SIG-M5 treated with dmso at 0.1 percent for 504 hours (cell line): ENCODE measurements at regions not wholly inside any gene's neighbourhood (a gene's known extent, or its start where the extent isn't known, plus 50 kb on each side); places are given as distances from the start of the nearest gene placed in this dataset.

Source experiments
- DNase-seq: peaks from one replicate; lab custom pipeline; 2025; ENCODE audit not compliant: unreplicated experiment; lab: John Stamatoyannopoulos, UW

DNA sequence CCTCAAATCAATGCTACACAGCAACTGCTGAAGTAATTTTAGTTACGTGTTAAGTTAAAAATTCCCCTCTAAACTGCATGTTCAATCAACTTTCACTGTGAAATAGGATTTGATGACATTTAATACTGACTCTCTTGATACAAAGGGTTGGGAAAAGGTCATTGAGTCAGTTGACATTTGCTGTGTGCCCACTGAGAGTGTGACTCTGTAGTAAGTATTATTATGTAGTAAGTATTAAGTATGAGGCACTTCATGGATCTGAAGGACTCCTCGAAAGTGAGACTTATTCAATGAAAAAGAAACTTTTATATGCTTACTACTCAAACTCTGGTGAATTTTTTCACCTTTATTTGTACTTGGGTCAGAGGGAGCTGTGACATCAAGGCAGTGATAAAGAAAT is 83.1 kb upstream of the S1PR1 start:
- no peak for DNase-seq

DNA sequence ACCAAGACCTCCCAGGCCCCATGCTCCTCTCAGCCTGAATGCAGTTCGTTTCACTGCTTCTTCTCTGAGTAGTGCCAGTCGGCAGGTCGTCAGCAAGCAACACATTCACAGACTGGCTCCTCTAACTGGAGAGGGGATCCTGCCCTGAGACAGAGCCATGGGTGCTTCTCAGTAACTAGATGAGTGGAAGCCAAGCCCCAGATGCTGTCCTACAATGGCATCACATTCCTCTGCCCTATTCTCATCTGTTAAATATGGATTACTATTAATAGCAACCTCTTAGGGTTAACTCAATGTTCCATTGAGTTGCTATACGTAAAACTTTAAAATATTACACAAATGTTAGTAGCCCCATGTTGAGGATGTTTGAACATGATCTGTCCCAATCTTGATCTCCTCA is 84.2 kb upstream of the S1PR1 start:
- DNase-seq: no peak

DNA sequence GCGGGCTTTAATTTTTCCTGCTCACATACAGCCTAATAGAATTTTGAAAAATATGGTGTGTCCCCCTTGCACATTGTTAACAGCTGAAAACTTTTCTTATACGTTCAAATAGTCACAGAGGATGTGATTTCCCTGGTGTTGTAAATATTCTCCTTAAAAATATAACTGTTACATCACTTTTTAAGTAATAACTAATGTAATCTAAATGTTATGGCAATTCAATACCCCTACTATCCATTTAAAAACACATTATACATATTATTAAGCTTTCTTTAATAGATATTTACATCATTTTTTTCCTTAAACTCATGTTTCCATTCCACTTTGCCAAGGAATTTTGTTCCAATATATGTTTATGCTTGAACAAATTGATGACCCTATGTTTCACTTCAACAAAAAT is 85.5 kb upstream of the S1PR1 start:
- DNase-seq: no peak

DNA sequence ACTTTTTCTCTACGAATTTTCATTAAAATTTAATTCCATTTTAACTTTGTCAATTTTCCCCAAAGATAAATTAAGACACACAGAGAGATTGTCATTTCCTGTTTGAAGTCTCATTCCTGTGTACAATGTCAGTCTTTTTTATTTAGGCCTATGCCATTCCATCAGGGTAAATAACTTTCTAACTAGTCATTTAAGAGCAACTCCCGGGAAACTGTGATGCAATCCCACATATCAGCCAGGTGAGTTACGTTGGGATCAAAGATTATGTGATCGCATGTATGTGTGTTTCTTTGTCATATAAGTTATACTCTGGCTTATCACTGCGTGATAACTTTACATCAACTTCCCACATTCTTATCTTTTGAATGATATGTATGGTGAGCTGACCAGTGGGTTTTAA is 86.1 kb upstream of the S1PR1 start:
- DNase-seq: no peak

DNA sequence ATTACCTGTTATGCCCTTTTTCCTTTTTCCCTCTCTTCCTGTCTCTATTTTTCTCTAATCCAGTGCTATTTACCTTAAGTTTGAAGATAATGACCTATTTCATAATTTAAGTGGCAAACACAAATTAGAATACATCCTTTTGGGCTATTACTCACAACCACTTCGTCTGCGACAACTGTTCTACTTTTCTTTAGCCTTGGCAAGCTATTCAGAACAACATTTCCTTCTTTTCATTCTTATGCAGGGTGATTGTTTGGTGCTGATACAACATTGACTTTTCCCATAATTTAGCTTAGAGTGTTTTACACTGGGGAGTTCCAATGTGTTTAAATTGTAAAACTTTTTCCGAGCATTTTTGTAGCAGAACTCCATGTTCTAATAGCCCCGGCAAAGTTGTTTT is 86.6 kb upstream of the S1PR1 start:
- no peak for DNase-seq

DNA sequence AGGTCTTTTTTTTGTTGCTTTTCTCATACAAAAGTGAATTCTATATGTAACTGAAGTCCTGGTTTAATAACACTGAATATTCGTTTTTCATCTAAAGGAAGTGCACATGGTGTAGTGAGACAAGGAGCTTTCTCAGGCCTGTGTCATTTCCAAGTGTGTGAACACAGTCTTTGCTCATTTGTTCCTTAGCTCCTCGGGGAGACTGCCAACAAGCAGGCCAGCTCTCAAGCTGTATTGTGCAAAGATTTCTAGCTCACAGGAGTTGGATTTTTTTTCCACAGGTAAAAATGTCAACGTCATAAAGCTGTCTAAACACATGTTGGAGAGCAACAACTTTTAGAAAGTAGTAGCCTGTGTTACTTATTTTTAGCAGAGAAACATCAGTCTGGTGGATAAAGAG is 87.8 kb upstream of the S1PR1 start:
- DNase-seq: no peak

DNA sequence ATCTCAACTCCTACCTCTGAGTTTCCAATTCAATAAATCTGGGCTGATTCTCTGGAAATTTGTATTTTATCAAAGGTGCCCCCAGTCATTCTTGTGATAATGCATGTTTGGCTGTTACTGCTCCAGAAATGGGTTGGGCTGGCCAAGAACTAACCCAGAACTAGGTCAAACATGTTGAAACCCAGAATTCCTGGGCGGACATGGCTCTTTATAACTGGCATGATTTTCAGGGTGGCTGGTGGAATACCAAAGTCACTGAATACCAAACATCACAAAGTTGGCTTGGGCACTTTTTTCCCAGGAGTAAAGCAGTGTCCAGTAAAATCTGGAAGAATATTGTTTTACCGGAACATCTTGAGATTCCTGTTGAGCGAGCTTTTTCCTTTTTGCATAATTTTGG is 89.4 kb upstream of the S1PR1 start:
- no peak for DNase-seq

DNA sequence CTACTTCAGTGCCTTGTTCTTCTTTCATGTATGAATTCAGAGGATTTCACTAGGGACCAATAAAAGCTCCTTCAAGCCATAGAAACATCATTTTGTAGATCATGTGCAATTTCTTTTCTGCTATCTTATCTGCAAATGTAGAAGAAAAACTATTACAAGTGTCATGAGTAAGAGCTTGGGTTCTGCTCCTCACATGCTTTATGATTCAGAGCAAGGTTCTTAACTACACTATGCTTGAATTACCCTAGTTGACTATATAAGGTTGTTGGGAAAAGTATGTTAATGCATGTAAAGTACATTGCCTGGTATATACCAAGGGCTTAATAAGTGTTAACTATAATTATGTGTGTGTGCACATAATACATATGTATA is 91.4 kb upstream of the S1PR1 start:
- DNase-seq: no peak

DNA sequence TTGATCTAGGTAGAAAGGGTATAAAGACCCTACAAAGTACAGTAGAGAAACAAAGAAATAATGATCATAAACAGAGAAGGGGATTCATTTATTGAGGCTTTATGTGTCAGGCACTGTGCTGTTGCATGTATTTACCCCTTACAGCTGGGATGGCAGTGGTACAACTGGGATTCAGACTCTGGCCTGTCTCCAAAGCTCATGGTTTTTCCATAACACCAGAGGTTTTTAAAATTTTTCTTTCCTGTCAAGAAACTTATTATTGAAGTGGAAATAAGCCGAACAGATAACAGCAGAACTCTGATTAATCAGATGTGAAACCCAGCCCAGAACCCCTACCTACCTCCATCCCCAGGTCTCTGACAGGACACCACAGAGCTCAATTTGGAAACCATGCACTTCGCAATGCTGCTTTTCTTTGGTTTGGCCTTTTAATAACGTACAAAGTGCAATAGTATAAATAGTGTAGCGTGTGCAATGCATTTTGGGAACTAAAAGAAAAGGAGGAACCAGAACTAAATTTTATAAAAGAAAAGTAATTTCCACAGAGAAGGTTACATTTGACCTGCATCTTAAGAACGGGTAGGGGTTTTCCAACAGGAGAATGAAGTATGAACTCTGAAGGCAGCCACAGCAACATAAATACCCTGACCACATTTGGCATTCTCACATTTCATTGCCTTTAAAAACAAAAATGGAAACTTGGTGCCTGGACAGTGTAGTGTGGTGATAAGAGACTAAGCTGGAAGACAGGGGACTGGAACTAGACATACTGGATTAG is 92.0 kb upstream of the S1PR1 start:
- no peak for DNase-seq

DNA sequence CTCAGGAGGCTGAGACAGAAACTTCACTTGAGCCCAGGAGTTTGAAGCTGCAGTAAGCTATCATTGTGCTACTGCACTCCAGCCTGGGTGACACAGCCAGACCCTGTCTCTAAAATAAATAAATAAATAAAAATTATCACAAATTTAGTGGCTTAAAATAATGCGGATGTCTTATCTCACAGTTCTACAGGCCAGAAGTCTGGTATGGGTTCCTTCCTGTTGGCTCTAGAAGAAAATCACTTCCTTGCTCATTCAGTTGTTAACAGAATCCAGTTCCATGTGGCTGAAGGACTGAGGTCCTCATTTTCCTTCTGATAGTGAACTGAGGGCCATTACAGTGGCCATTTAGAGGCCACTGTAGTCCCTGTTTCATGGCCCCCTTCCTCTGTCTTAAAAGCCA is 94.6 kb upstream of the S1PR1 start:
- DNase-seq: no peak

DNA sequence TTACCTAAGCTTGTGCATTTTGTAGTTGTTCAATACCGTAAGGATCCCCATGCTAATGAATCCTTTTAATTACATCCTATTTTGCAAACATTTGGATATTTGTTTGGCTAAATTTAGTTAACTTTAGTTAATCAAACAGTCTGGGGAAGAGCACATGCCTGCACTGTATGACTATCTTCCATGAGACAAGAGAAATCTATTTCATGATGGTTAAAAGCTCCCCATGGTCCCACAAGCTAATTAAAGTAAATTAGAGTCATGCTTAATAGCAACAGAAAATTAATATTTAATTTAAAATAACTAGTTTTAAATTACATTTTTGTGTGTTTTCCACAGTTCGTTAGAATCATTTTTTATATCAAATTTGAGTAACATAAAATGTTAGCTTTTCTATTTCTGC is 95.4 kb upstream of the S1PR1 start:
- no peak for DNase-seq

DNA sequence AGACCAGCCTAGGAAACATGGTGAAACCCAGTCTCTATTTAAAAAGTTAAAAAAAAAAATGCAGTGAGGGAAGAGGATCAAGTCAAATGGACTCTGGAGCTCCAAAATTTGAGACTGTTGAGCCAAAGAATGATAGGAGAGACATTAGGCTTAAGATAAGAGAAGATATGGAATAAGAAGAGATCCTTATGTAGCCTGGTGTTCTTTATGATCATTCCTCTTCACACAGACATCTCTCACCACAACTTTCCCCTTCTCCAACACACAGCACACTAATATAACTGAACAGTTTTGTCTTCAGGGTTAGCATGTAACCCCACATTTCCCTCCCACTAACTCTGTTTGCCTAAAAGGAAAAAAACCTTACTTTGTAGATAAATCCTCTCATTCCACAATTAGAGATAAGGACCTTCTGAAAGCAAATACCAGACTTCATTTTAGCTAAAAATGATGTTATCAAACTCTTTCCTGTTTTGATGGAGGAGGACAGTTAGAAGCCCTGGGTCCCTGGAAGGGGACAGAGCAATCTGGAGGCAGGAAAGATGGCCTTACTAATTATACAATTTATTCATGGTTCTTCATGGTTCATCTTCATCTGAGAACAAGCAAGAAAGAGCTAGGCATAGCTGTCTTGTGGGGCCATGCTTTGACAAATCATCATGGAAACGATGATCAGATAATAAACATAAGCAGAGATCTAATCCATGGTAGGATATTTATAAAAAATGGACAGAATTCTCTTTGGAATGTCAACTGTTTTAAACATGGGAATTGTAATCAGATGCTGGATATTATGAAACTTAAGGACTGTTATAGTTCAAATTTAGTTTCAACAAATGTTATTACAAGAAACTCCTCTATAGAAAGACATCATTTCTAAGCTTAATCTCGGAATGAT is 96.7 kb upstream of the S1PR1 start:
- no peak for DNase-seq

DNA sequence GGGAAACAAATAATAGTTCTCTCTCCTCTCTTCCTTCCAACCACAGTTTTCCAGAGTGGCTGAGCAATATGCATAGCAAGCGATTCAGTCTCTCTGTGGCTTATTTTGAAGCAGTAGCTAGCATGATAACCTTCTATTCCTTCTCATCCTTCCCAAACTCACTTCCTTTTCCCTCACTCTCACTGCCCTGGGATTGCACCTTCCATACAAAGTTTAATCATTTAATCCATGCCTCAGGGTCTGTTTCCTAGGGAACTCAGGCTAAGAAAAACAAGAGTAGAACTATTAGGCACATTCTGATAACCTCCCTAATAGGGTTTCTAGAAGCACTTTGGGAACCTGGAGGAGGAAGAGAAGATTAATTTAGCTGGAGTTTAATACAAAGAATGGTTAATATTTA is 97.7 kb upstream of the S1PR1 start:
- DNase-seq: no peak

DNA sequence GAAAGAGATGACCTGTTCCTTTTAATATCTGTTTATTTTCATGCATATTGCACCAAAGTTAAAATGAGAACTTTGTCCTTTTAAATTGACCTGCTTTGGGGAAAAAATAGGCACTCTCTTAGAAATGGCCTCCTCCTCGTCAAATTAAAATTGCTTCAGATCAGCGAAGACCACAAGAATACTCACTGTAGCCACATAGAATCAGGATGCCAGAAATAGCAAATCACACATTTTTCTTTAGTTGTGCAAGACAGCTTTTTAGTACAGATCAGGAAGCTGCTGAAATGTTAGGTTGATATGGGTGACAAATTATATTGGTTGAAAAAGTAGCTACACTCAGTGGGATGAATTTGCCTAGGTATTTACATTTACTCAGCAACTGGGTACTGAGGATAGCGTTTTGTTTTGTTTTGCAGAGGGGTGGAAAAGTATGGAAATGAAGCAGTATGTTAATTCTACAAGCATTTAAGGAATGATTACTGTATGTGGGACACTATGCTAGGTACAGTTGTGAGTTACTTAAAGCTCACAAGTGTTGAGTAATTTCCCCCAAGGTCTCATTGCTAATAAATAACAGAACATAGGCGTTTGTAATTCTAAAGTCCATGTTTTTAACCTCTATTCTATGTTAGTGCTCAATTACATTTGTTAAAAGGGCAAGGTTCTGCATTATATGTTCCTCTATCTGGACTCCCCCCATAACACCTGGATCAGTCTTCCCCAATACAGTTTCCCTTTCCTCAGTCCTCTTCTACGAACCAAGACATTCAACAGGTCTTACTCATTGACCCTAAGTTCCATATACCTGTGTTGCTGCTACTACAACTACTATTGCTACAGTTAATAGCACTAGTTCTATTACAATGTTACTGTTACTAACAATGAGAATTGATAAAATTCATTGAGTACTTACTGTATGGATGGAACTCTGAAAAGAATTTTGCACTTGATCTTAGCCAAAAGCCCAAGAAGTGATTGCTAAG is 99.4 kb upstream of the S1PR1 start:
- DNase-seq: peak; percentile 77

DNA sequence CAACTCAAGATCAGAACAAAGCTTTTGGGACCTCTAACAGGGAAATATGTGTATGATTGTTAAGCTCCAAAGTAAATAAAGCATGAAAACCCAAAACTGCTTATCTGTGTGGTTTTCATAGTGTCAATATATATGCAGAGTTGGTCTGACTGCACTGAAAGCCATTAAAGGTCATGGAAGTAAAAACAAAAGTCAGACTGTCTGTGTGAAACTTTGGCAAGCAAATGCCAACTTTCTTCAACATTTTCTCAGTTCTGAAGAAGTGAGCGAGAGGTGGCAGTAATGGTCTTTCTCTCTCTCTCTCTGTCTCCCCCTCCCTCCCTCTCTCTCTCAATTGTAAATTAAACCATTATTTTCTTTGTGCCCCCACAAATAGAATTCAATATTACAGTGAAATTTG is 100.1 kb upstream of the S1PR1 start:
- no peak for DNase-seq

DNA sequence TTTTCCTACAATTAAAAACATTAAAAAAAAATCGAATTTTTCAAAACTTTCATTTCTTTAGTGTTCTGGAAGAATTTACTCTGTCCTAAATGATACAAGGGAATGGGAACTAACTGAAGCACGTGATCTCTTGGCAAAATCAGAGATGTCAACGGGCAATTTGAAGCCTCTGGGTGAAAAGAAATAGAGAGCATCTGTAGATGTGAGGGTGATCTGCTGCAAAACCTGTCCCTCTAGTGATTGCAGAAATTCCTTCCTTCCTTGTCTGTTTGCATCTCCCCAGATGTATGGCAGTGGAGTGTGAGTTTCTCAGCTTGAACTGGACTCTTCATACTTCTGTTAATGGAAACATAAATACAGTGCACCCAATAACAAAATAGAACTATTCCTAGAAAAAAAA is 100.5 kb upstream of the S1PR1 start:
- DNase-seq: no peak

DNA sequence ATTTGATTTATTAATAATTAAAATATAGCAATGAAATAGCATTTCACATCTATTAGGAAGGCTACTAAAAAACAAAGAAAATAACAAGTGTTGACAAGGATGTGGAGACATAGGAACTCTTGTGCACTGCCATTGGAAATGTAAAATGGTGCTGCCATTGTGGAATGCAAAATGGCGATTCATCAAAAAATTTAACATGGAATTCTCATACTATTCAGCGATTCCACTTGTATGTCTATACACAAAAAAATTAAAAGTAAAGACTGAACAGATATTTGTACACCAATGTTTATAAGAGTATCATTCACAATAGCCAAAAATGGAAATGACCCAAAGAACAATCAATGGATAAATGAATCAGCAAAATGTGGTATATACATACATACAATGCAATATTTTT is 101.3 kb upstream of the S1PR1 start:
- no peak for DNase-seq

DNA sequence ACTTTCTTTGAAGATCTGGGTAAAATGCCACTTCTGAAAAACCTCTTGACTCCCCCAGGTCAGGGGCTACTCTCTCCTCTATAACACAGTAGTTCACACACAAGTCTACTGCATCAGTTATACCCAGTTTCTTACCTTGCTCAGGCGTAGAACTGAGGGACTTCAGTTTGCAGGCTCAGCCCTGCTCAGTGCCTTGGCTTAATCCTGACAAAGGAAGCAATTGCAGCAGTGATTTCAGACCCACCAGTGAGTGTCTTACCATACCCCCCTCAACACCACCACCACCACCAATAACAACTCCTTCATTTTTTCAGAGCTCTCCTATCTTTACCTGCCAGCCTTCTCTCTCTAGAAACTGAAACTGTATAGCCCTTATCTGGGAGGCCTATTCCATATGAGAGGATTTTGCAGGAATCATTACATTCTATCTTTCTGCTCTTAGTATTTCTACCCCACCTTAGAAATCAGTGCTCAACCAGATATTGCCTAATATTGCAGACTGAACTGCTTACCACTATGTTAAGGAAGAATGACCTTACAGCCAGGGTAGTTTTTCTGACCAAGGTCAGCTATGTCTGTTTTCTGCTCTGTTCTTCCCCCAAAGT is 105.5 kb upstream of the S1PR1 start:
- DNase-seq: no peak

DNA sequence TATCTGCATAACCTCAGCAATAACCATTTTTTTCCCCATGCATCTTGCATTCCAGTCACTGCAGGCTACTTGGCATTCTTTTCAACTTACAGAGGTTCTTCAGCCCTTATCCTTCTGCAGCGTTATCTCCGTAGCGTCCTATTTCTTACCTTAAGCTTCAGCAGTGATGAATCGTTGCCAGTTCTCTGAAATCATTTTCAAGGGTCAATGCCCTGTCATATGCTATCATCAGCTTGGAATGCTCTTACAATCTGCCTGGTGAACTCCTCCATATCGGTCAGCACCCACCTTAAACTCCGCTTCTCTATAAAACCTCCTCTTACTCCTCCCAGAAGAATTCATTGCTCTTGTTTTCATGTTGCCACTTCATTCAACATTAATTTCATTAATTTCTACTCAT is 105.1 kb upstream of the DPH5 start:
- no peak for DNase-seq

DNA sequence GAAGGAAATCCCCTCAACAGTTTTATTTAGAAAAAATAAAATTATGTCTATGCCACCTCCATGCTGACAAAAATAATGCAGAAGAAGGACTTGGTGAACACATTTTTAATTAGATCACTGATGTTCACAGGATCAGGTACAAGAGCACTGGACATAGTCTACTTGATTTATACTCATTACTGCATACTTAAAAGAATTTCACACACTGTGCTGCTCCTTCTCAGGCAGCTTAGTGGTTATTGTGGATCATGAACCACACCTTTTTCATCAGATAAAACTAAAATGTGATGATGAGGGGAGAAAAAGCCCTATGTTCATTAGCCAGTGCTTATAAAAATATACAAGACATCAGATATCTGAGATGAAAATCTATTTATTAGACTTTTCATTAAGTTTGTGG is 103.3 kb upstream of the DPH5 start:
- DNase-seq: no peak

DNA sequence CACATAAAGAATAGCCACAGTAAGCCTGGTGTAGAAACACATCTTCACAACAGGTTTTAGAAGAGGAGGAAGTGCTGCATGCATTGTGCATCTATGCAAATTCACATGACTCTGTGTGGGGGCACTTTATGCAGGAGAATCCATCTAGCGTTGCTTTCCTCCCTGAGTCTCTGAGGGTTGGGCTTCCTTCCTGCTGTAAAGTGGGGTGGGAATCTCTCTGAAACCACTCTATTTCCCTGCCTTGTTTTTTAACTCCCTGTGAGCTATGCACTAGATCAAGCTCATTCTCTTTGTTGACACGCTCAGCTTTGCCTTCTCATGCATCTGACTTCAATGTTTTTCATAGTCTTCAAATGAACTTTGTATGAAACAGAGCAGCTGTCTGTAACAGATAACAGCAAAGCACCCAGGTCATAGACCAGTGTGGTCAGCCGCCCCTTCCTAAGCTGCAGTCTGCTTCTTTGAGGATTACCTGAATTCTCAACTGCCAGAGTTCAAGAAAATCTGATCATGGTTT is 102.7 kb upstream of the DPH5 start:
- no peak for DNase-seq
